Rectal smooth muscle tissue (tissue), 1 donor: ENCODE measurements at regions not wholly inside any gene's neighbourhood (a gene's known extent, or its start where the extent isn't known, plus 50 kb on each side); places are given as distances from the start of the nearest gene placed in this dataset.

Source experiments
- H3K27ac ChIP-seq: one replicate; pipeline ENCODE4 v1.7.0; 2013; ENCODE audit warnings: low read depth, low read length, inconsistent platforms
- H3K27me3 ChIP-seq: one replicate; pipeline ENCODE4 v1.7.0; 2013; ENCODE audit warnings: low read length; ENCODE audit not compliant: control insufficient read depth, insufficient read depth
- H3K36me3 ChIP-seq: one replicate; pipeline ENCODE4 v1.7.0; 2013; ENCODE audit warnings: low read length; ENCODE audit not compliant: control insufficient read depth, insufficient read depth
- H3K4me1 ChIP-seq: one replicate; pipeline ENCODE4 v1.7.0; 2013; ENCODE audit warnings: low read length; ENCODE audit not compliant: control insufficient read depth, insufficient read depth
- H3K4me3 ChIP-seq: one replicate; pipeline ENCODE4 v1.7.0; 2013; ENCODE audit warnings: low read length
- H3K9ac ChIP-seq: one replicate; pipeline ENCODE4 v1.7.0; 2013; ENCODE audit warnings: low read length

- H3K36me3 ChIP-seq = no peaks in the 10 kb centered on the region
- H3K9ac ChIP-seq = no peak overlapping the region
- H3K27me3 ChIP-seq = no peaks in the 10 kb centered on the region
- no peak overlapping the region for H3K27ac ChIP-seq
- peaks cover 21% of the 10 kb centered on the region for H3K4me1 ChIP-seq
- no peak overlapping the region for H3K4me3 ChIP-seq
Observed at GRCh38 chr20:58568483-58569240, 53.5 kb upstream of the APCDD1L start.

GRCh38 chr20:58568126-58568482 is 52.9 kb upstream of the APCDD1L start:
- Histone ChIP-seq H3K27ac (no peak overlapping the region), H3K9ac (no peak overlapping the region), H3K4me3 (no peak overlapping the region), H3K36me3 (no peaks in the 10 kb centered on the region), H3K27me3 (no peaks in the 10 kb centered on the region), H3K4me1 (peaks cover 21% of the 10 kb centered on the region)

- Histone ChIP-seq H3K27me3 (no peaks in the 10 kb centered on the region), H3K9ac (no peak overlapping the region), H3K4me1 (peaks cover 21% of the 10 kb centered on the region), H3K36me3 (no peaks in the 10 kb centered on the region), H3K27ac (no peak overlapping the region), H3K4me3 (no peak overlapping the region)
Observed at GRCh38 chr20:58567437-58567836, 52.2 kb upstream of the APCDD1L start.

GRCh38 chr20:58566981-58567380 is 51.8 kb upstream of the APCDD1L start:
- Histone ChIP-seq H3K27me3 (no peaks in the 10 kb centered on the region), H3K9ac (no peak overlapping the region), H3K36me3 (no peaks in the 10 kb centered on the region), H3K4me1 (peaks cover 19% of the 10 kb centered on the region), H3K27ac (no peak overlapping the region), H3K4me3 (no peak overlapping the region)

- no peaks in the 10 kb centered on the region for H3K27me3 ChIP-seq
- H3K9ac ChIP-seq = no peak overlapping the region
- peaks cover 9% of the 10 kb centered on the region for H3K4me1 ChIP-seq
- no peak overlapping the region for H3K27ac ChIP-seq
- H3K4me3 ChIP-seq = no peak overlapping the region
- no peaks in the 10 kb centered on the region for H3K36me3 ChIP-seq
Observed at GRCh38 chr20:58565461-58566175, 50.4 kb upstream of the APCDD1L start.
